ENCODE measurements at regions not wholly inside any gene's neighbourhood (a gene's known extent, or its start where the extent isn't known, plus 50 kb on each side); places are given as distances from the start of the nearest gene placed in this dataset.

DNA sequence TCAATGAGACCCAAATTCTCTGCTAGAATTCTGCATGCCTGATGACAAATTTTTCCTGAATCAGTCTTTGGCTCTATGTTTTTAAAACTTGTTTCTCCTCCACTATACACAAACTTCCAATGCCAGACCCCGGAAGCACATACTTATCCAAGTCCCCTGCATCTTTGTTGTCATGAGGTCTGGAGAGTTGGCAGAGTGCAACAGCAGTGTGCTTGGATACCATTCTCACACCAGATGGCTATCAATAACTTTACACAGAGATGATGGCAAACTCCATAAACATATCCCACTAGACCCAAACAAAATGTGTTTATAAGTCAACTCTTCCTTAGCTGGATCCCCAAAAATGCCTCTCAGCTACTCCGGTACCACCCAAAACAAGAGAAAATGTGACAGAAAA lies 337.7 kb upstream of the TRPC7 start:
- 88% methylated on average over 1 of the region's 2 CpGs for WGBS
- H3K9me3 ChIP-seq (ENCODE audit: control insufficient read depth, low read length), result no peaks in the 10 kb centered on the region
- DNase-seq, result no peak

DNA sequence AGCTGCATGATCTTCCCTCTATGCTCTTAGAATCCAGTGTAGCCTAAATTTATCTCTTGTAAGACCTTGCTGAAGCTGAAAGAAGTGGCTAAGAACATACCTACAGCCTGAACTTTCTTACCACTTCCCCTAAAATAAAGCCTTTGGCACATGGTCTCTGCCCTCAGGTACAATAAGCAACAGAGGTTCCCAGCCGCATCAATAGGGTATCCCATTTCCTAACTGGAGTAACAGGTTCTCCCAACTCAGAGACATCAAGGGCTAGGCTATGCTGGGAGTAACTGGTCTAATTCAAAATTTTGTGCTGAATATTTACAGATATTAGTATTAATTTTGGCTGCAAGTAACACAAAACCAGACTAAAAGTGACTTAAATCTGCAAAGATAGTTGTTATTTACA lies 335.8 kb upstream of the TRPC7 start:
- Histone ChIP-seq H3K27ac (ENCODE audit: low read length, poor library complexity, severe bottlenecking) (no peak overlapping the region), H3K4me1 (ENCODE audit: control insufficient read depth, insufficient read depth, low read depth, low read length) (no peaks in the 10 kb centered on the region), H2AFZ (ENCODE audit: low read depth, low read length) (no peak overlapping the region), H3K4me3 (ENCODE audit: insufficient read depth in 1 of 2, low read depth in 1 of 2, low read length in 2 of 2) (no peak overlapping the region), H3K9me3 (ENCODE audit: control insufficient read depth, low read length) (no peaks in the 10 kb centered on the region), H3K4ac (ENCODE audit: low read depth in 1 of 2, low read length in 2 of 2) (no peak overlapping the region), H4K91ac (ENCODE audit: low read length) (no peak overlapping the region), H3K18ac (ENCODE audit: low read depth in 1 of 2, low read length in 2 of 2) (no peak overlapping the region), H3K36me3 (ENCODE audit: control insufficient read depth in 1 of 2, insufficient read depth in 2 of 2, low read depth in 1 of 2, low read length in 2 of 2) (no peaks in the 10 kb centered on the region), H4K8ac (ENCODE audit: low read length) (no peak overlapping the region), H2BK5ac (ENCODE audit: low read depth, low read length, poor library complexity, severe bottlenecking) (no peak overlapping the region), H3K79me1 (replicated peaks; ENCODE audit: low read length, poor library complexity, severe bottlenecking) (no peaks in the 10 kb centered on the region), H2AK5ac (ENCODE audit: low read length, severe bottlenecking) (no peak overlapping the region), H3K4me2 (ENCODE audit: low read length, poor library complexity, severe bottlenecking) (no peak overlapping the region), H3K14ac (ENCODE audit: low read length in 2 of 2) (no peak overlapping the region), H2BK15ac (ENCODE audit: low read depth, poor library complexity, severe bottlenecking) (no peak overlapping the region), H3K27me3 (ENCODE audit: control insufficient read depth in 1 of 2, insufficient read depth in 1 of 2, low read length in 2 of 2) (peaks cover 0 to 4% of the 10 kb centered on the region in 2 experiments), H2BK120ac (ENCODE audit: low read depth, low read length) (no peak overlapping the region), H3K9ac (ENCODE audit: low read length) (no peak overlapping the region), H2BK12ac (ENCODE audit: low read length in 2 of 2) (no peak overlapping the region), H3K23ac (ENCODE audit: low read length in 2 of 2) (no peak overlapping the region)
- DNase-seq, result no peak
- 100% methylated on average over 1 of the region's 1 CpG for WGBS

More for the DNA sequence above, 337.7 kb upstream of the TRPC7 start:
- no peak overlapping the region for H3K9ac ChIP-seq (ENCODE audit: low read length)
- no peak overlapping the region for H2AFZ ChIP-seq (ENCODE audit: low read depth, low read length)
- H3K14ac ChIP-seq (ENCODE audit: low read length in 2 of 2), result no peak overlapping the region
- no peak overlapping the region for H4K91ac ChIP-seq (ENCODE audit: low read length)
- peaks cover 0 to 4% of the 10 kb centered on the region in 2 experiments for H3K27me3 ChIP-seq (ENCODE audit: control insufficient read depth in 1 of 2, insufficient read depth in 1 of 2, low read length in 2 of 2)
- H2BK12ac ChIP-seq (ENCODE audit: low read length in 2 of 2), result no peak overlapping the region
- no peak overlapping the region for H3K18ac ChIP-seq (ENCODE audit: low read depth in 1 of 2, low read length in 2 of 2)
- no peak overlapping the region for H3K23ac ChIP-seq (ENCODE audit: low read length in 2 of 2)
- H2AK5ac ChIP-seq (ENCODE audit: low read length, severe bottlenecking), result no peak overlapping the region
- no peak overlapping the region for H2BK5ac ChIP-seq (ENCODE audit: low read depth, low read length, poor library complexity, severe bottlenecking)
- H3K27ac ChIP-seq (ENCODE audit: low read length, poor library complexity, severe bottlenecking), result no peak overlapping the region
- no peak overlapping the region for H3K4me3 ChIP-seq (ENCODE audit: insufficient read depth in 1 of 2, low read depth in 1 of 2, low read length in 2 of 2)
- no peaks in the 10 kb centered on the region for H3K36me3 ChIP-seq (ENCODE audit: control insufficient read depth in 1 of 2, insufficient read depth in 2 of 2, low read depth in 1 of 2, low read length in 2 of 2)
- no peak overlapping the region for H4K8ac ChIP-seq (ENCODE audit: low read length)
- H3K79me1 ChIP-seq (replicated peaks; ENCODE audit: low read length, poor library complexity, severe bottlenecking), result no peaks in the 10 kb centered on the region
- H3K4me1 ChIP-seq (ENCODE audit: control insufficient read depth, insufficient read depth, low read depth, low read length), result no peaks in the 10 kb centered on the region
- no peak overlapping the region for H3K4me2 ChIP-seq (ENCODE audit: low read length, poor library complexity, severe bottlenecking)
- no peak overlapping the region for H3K4ac ChIP-seq (ENCODE audit: low read depth in 1 of 2, low read length in 2 of 2)
- no peak overlapping the region for H2BK120ac ChIP-seq (ENCODE audit: low read depth, low read length)
- no peak overlapping the region for H2BK15ac ChIP-seq (ENCODE audit: low read depth, poor library complexity, severe bottlenecking)

DNA sequence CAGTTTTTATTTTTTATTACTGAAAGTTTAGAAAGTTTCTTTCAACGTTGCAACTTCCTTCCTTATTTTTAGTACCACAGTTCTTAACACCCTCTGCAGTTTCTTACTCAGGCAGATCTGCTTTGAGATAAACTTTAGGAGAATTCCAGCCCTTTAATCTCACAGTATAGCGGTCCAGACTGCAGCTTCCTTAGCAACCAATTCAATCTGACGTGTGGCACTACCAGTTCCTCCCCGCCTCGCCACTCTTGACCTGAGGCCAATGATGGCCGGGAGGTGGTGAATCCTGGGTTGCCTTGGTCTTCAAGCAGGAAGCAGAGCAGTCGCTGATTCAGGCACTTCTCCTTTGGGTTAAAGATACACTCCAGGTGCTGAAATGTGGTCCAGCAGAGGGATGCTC lies 334.3 kb upstream of the TRPC7 start:
- H4K8ac ChIP-seq (ENCODE audit: low read length), result no peak overlapping the region
- H2BK120ac ChIP-seq (ENCODE audit: low read depth, low read length), result no peak overlapping the region
- peak overlapping the region; percentile 23 for H2AFZ ChIP-seq (ENCODE audit: low read depth, low read length)
- H3K36me3 ChIP-seq (ENCODE audit: control insufficient read depth in 1 of 2, insufficient read depth in 2 of 2, low read depth in 1 of 2, low read length in 2 of 2), result no peaks in the 10 kb centered on the region
- H3K4me3 ChIP-seq (ENCODE audit: insufficient read depth in 1 of 2, low read depth in 1 of 2, low read length in 2 of 2), result no peak overlapping the region
- no peaks in the 10 kb centered on the region for H3K79me1 ChIP-seq (replicated peaks; ENCODE audit: low read length, poor library complexity, severe bottlenecking)
- DNase-seq, result no peak
- H2BK15ac ChIP-seq (ENCODE audit: low read depth, poor library complexity, severe bottlenecking), result no peak overlapping the region
- no peak overlapping the region for H2BK5ac ChIP-seq (ENCODE audit: low read depth, low read length, poor library complexity, severe bottlenecking)
- H3K4me1 ChIP-seq (ENCODE audit: control insufficient read depth, insufficient read depth, low read depth, low read length), result no peaks in the 10 kb centered on the region
- H3K18ac ChIP-seq (ENCODE audit: low read depth in 1 of 2, low read length in 2 of 2), result peak overlapping the region in 1 of 2 experiments; percentile 24
- H3K9me3 ChIP-seq (ENCODE audit: control insufficient read depth, low read length), result no peaks in the 10 kb centered on the region
- no peak overlapping the region for H3K23ac ChIP-seq (ENCODE audit: low read length in 2 of 2)
- H2AK5ac ChIP-seq (ENCODE audit: low read length, severe bottlenecking), result no peak overlapping the region
- H3K9ac ChIP-seq (ENCODE audit: low read length), result no peak overlapping the region
- no peak overlapping the region for H3K4me2 ChIP-seq (ENCODE audit: low read length, poor library complexity, severe bottlenecking)
- H3K4ac ChIP-seq (ENCODE audit: low read depth in 1 of 2, low read length in 2 of 2), result no peak overlapping the region
- no peak overlapping the region for H2BK12ac ChIP-seq (ENCODE audit: low read length in 2 of 2)
- WGBS, result 76% methylated on average over 7 of the region's 7 CpGs
- H3K14ac ChIP-seq (ENCODE audit: low read length in 2 of 2), result no peak overlapping the region
- H4K91ac ChIP-seq (ENCODE audit: low read length), result no peak overlapping the region
- H3K27me3 ChIP-seq (ENCODE audit: control insufficient read depth in 1 of 2, insufficient read depth in 1 of 2, low read length in 2 of 2), result peaks cover 0 to 4% of the 10 kb centered on the region in 2 experiments
- H3K27ac ChIP-seq (ENCODE audit: low read length, poor library complexity, severe bottlenecking), result no peak overlapping the region

DNA sequence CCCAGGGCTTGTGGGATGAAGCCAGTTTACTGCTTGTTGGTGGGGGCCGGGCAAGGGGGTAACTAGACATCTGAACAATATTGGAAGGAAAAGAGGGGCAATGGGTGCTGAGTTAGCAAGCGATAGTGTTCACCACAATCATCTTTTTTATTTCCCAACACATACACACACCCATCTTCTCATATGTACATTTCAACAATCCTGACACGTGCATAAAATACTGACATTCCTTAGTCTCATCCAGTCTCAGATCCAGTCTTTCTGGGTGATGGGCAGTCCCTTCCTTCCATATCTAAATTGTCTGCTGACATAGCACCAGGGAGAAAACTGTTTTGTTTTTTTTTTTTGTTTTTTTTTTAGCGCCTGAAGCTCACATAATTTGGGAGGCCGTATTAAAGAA lies 333.6 kb upstream of the TRPC7 start:
- Histone ChIP-seq H2BK15ac (ENCODE audit: low read depth, poor library complexity, severe bottlenecking) (no peak overlapping the region), H2BK5ac (ENCODE audit: low read depth, low read length, poor library complexity, severe bottlenecking) (no peak overlapping the region), H2BK120ac (ENCODE audit: low read depth, low read length) (no peak overlapping the region), H3K79me1 (replicated peaks; ENCODE audit: low read length, poor library complexity, severe bottlenecking) (no peaks in the 10 kb centered on the region), H3K9me3 (ENCODE audit: control insufficient read depth, low read length) (no peaks in the 10 kb centered on the region), H2AFZ (ENCODE audit: low read depth, low read length) (no peak overlapping the region), H3K36me3 (ENCODE audit: control insufficient read depth in 1 of 2, insufficient read depth in 2 of 2, low read depth in 1 of 2, low read length in 2 of 2) (no peaks in the 10 kb centered on the region), H3K23ac (ENCODE audit: low read length in 2 of 2) (no peak overlapping the region), H3K27ac (ENCODE audit: low read length, poor library complexity, severe bottlenecking) (no peak overlapping the region), H3K27me3 (ENCODE audit: control insufficient read depth in 1 of 2, insufficient read depth in 1 of 2, low read length in 2 of 2) (peaks cover 0 to 4% of the 10 kb centered on the region in 2 experiments), H3K4me1 (ENCODE audit: control insufficient read depth, insufficient read depth, low read depth, low read length) (no peaks in the 10 kb centered on the region), H3K9ac (ENCODE audit: low read length) (no peak overlapping the region), H3K4me2 (ENCODE audit: low read length, poor library complexity, severe bottlenecking) (no peak overlapping the region), H2AK5ac (ENCODE audit: low read length, severe bottlenecking) (no peak overlapping the region), H3K4me3 (ENCODE audit: insufficient read depth in 1 of 2, low read depth in 1 of 2, low read length in 2 of 2) (no peak overlapping the region), H3K4ac (ENCODE audit: low read depth in 1 of 2, low read length in 2 of 2) (no peak overlapping the region), H3K18ac (ENCODE audit: low read depth in 1 of 2, low read length in 2 of 2) (no peak overlapping the region), H4K8ac (ENCODE audit: low read length) (no peak overlapping the region), H4K91ac (ENCODE audit: low read length) (no peak overlapping the region), H3K14ac (ENCODE audit: low read length in 2 of 2) (no peak overlapping the region), H2BK12ac (ENCODE audit: low read length in 2 of 2) (no peak overlapping the region)
- no peak for DNase-seq
- 95% methylated on average over 2 of the region's 5 CpGs for WGBS
